GM18517 (cell line): ENCODE measurements at regions not wholly inside any gene's neighbourhood (a gene's known extent, or its start where the extent isn't known, plus 50 kb on each side); places are given as distances from the start of the nearest gene placed in this dataset.
"Not testable (repeated sequence)": the region's sequence is repeated elsewhere in the genome, so short reads cannot be mapped to it uniquely, and the experiment has no call there.

Experiments used
- ATAC-seq: cut with Tn5 transposase; IDR thresholded peaks from one replicate; pipeline ENCODE4 v1.9.1; 2021; ENCODE audit warnings: mild to moderate bottlenecking, moderate library complexity; ENCODE audit not compliant: unreplicated experiment

DNA sequence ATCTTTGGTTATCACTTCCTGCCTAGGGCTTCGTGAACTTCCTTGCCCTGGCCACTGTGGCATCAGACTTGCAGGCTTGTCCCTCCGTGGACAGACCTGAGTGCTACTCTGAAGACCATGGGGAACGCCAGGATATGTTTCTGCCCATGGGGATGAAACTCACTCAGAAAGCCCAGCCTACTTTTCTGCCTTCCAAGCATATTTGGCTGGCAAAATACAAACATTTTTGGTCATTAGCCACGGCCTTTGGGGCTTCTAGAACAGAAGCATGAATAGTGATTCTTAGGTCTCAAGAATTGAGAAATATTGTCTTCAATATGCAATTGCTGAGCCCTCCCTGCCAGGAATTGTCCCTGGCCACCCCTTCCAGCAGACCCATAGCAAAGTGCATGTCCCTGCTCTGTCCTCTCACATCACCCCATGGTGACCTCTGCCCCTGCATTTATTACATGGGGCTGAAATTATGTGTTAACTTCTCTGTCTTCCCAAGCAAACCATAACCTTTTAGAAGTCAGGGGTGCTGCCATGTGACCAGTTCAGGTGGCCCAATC, 152.4 kb downstream of the OSR1 start:
- ATAC-seq, result no peak

DNA sequence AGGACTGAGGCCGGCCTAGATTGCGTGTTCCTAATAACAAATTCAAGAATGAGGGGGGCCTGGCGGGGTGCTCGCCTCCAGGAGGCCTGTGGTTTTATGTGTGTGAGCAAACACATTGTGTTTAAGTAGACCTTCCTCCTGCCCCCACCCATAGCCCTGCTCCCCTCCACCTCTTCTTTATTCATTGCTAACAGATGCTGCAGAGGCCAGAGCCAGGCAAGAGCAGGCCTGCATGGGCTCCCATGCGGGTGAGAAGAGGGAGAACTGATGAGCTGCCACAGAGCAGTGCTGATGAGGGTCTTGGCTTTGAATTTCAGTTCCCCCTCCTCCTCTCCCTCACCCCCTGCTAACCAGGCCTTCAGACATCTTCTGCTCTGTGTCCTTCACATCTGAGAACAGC, 154.6 kb downstream of the OSR1 start:
- no peak for ATAC-seq

DNA sequence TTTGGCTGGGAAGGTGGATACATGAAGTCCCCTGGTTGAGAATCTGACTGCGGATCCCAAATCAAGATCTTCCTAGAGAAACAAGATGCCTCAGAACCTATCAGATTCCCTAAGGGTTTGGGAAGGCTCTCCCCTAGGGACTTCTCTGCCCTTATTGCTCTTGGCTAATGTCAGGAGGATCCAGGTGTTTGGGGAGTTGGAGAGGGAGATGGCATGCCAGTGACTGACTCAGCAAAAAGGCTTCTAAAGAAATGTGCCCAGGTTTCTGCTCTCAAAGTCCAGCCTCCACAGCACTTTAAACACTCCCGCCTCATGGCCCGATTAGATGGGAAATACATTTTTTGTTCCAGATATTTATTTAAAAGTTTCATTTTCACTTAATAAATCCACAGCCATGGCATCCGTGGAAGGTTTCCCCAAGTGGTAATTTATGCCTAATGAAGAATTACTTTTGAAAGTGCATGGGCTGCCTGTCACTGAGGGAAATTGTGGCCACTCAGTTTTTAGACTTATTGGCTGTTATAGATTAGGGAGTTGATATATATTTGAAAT, 156.4 kb downstream of the OSR1 start:
- no peak for ATAC-seq

DNA sequence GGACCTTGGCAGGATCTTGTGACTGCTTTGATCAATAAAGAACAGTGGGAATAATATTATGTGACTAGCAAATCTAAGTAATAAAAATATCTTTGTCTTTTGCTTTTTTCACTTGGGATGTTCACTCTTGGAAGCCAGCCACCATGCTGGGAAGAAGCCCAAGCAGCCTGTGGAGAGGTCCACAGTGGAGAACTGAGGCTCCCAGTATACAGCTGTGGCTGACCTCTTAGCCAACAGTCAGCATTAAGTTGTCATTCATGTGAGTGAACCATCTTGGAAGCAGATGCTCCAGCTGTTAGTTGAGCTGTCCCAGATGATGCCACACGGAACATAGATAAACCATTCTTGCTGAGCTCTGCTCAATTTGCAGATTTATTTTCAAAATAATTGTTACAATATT, 160.0 kb downstream of the OSR1 start:
- ATAC-seq, result no peak

DNA sequence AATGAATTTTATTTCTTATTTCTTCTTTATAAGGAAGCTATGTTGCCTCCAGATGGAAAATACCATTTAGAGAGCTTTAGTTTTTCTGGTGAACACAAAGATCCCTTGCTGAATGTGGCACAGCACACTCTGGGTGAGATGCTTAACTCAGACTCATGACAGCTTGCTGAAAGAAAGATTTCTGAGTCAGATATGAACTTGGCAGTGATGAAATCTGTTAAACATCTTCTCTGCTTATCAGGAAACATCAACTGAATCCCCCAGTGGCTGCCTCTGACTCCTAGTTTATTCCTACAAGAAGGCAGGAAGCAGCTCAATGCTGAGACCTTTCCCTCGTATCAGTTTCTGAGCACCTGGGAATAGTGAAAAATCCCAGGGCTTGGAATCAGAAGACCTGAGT, 162.8 kb downstream of the OSR1 start:
- ATAC-seq, result no peak

DNA sequence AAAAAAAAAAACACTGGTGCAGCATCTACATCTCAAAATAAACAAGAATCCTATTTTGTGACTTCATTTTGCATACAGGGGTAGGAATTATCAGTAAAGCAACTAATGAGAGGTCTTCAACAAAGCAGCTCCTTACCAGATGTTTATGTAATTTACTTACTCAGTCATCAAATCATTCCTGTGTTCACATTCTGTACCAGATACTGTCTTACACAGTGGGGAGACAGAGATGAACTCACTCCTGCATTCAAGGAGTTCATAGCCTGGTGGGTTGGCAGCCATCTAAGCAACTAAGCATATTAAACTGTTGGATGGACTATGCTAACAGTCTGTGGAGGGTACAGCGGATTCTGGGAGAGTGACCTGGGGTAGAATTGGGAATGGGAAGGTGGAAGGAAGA, 169.0 kb downstream of the OSR1 start:
- ATAC-seq, result no peak

DNA sequence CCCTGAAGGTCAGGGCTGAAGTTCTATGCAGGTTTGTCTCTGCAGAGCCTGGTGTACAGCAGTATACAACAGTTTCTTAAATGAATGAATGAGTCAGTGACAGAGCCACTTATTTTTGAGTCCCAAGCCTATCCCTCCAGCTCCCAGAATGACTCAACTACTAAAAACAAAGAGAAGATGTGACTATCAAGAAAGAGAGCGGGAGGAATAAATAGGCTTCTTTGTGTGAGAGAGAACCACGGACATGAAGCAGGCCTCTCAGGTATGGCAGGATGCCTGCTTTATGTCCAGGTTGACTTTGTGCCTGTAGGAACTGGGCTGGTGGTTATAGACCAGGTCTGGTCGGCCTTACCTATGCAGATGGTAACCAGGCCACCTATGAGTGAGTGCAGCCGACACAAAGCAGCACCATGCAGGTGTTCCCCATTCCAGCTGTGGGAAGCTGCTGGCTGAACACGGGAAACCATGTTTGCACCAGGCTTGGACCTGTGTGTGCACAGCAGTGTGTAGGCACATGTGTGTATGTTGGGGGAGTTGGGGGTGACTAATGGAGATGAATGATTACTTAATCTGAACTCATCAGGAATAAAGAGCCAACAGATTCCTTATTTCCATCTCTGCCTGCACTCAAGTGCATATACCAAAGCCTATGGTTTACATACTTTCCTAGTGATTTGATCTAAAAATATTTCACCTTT, 171.0 kb downstream of the OSR1 start:
- ATAC-seq, result no peak

DNA sequence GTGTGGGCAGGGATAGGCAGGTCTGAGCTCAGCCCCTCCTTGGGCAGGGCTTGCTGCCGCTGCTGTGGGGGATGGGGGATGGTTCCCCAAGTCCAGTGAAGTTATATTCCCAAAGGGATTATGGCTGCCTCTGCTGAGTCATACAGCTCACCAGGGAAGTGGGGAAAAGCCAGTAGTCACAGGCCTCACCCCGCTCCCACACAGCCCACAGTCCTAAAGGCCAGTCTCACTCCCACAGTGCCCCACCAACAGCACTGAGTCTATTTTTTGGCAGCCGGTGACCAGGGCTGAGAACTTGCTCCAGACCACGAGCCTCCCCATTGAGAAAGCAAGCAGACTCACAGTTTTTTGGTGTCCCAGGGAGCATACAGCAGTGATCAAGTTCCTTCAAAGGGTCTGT, 173.3 kb downstream of the OSR1 start:
- ATAC-seq, result no peak

DNA sequence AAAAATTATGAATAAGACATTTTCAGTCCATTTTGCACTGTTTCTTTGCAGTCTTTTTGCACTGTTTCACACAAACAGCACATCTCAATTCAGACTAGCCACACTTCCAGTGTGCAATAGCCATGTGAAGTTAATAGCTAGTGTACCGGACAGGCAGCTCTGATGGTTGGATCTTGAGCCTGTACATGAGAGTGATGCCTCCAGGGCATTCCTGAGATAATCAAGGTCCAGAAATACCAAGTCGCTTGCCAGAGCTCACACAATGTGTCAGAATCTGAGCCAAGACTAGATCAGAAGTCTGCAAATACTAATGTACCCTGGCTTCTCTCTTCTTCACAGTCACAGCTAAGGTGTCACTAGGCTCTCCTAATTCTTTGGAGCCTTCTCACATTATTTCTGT, 180.2 kb downstream of the OSR1 start:
- no peak for ATAC-seq

DNA sequence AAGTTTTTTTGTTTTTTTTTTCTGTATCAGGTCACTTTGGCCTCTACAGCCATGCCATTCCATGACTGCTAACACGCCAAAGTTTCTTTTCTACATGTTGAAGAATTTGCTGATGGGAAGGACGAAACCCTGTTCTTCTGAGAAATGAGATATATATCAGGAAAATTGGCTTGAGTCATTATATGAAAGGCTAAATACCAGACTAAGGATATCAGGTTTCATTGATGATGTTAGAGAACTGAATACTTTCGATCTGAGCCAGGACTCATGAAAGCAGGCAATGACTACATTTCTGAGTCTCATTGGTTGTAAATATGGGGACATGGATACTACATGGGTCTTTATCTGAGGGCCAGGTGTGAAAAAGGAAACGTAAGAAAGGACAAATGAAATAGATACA, 181.4 kb downstream of the OSR1 start:
- no peak for ATAC-seq

DNA sequence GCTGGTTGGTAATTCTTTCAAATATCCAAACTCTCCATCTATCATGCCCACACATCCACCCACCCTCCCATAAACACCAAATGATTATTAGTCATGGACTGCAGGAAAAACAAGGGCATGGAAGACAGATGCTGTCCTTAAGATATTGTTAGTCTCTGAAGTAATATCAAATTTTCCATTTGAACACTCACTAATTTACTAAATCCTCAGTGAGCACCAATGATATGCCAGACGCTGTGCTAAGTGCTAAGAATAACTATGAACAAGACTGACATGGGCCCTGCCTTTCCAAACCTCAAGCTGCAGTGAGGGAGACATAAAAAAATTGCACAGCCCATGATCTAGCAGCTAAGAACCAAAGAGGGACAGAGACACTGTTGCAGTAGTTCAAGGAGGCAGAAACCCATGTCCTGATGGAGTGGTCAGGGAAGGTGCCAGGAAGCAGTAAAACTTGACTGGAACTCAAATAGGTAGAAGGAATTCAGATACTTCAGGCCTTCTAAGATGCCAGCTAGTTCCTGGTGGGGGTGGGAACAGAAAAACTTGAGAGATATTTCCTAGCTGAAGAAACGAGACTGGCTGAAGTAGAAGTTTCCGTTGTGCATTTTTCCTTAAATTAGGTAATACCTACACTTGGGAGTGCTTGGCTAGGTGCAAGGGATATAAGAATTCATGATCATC, 182.1 kb downstream of the OSR1 start:
- no peak for ATAC-seq

DNA sequence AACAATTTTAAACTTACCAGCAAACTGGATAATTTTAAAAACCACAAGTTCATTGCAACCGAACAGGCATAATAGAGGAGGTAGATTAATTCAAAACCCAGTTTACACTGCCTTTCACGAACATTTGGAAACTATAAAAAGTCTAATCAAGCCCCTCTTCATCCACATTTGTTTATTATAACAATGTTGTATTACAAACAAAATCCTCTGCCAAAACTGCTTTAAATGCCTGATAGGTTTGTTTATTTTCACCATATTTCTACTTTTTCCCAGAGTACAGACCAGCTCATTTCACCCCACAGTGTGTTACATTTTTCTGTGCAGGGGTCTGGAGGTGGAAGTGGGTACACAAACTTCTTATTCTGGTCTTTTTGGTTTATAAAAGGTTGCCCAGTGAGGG, 184.2 kb downstream of the OSR1 start:
- ATAC-seq, result no peak

DNA sequence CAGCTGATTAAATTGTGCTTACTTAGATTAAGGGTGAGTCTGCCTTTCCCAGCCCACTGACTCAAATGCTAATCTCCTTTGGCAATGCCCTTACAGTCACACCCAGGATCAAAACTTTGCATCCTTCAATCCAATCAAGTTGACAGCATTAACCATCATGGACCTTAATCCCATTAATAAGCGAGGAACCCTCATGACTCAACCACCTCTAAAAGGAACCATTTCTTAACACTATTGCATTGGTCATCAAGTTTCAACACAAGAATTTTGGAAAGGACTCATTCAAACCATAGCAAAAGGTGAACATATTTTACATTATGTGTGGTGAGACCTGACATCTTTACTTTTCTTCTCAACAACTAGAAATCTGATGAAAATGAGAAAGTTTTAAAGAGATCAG, 187.0 kb downstream of the OSR1 start:
- ATAC-seq, result no peak

DNA sequence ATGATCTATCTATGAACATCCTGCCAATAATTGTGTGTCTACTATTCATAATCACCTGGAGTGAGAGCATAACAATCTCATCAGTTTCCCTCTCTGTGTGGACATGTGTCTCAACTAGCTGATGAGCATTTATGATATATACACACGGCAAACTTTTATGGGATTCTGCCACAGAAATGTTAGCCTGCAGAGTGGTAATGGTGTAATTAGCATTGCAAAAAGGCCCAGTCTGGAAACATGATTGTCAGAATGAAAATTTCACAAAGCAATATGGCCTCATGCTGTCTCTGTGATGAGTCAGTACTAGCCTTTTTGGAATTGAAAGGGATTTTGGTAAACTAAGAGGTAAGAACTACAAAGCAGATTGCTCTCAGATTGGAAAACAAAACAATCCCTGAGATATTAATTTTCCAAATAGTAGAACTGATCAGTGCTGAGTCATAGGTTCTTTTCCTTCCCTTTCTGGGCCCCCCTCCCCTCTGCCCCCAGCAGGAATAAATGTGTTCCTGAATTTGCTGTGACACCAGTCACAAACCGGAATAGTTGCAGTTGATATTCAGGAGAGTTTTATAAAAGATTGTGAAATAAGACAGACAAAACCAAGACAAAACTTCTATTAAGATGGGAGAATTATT, 189.2 kb downstream of the OSR1 start:
- ATAC-seq, result no peak

DNA sequence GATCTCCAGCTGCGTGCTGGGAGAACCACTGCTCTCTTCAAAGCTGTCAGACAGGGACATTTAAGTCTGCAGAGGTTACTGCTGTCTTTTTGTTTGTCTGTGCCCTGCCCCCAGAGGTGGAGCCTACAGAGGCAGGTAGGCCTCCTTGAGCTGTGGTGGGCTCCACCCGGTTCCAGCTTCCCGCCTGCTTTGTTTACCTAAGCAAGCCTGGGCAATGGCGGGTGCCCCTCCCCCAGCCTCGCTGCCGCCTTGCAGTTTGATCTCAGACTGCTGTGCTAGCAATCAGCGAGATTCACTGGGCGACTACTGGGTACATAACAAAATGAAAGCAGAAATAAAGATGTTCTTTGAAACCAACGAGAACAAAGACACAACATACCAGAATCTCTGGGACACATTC, 194.3 kb downstream of the OSR1 start:
- ATAC-seq, result not testable (repeated sequence)

DNA sequence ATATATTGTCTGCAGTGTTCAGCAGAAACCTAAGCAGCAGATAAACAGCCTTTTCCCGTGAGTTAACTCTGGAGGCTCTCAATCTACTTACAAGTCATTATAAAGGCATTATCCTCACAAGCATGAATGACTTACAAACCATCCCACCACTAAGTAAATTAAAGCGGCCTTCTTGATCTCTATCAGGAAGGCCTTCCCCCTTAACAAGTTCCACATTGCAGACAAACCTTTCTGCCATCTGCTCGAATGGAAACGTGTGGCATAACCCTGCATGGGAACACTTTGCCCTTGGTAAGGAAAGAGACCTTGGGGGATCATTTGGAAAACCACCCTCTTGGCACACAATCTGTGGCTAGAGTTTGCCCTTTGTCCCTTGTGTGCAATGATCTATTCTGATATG, 199.5 kb downstream of the OSR1 start:
- ATAC-seq, result no peak

DNA sequence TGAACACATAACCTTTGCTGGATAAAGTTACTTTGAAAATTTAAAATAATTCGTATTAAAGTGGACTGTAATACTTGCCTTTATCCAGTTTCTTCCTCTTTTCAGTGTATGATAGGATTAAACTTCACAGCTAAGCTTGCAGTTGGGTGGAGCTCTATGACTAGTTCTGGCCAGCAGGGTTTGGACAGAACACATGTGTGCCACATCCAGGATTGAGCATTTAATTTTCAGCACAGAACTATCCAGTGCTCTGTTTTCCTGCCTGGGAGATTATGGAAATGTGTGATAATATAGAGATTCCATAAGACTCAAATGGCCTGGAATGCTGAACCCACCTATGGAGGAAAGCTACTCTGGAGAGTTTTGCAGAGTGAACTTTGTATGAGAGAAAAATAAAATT, 200.2 kb downstream of the OSR1 start:
- ATAC-seq, result no peak

DNA sequence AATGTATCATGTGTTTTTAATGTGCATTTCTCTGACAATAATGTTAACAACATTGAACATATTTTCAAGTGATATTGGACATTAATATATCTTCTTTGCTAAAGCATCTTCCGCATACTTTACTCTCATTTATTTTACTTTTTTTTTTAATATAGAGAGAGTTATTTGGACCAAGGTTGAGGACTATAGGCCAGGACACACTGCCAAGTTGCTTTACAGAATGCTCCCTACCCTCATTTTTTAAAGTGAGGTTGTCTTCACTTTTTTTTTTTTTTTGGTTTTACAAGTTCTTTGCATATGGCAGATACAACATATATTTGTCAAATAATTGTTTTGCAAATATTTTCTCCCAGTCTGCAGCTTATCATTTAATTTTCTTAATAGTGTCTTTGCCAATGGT, 201.8 kb downstream of the OSR1 start:
- no peak for ATAC-seq

DNA sequence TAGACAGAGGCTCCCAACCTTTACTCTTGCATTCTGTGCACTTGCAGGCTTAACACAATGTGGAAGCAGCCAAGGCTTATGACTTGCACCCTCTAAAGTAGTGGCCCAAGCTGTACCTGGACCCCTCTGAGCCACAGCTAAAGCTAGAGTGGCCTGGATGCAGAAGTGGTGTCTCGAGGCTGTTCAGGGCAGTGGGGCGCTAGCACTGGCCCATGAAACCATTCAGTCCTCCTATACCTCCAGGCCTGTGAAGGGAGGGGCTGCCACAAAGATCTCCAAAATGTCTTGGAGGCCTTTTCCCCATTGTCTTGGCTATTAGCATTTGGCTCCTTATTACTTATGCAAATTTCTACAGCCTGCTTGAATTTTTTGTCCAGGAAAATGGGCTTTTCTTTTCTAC, 207.7 kb downstream of the OSR1 start:
- no peak for ATAC-seq

DNA sequence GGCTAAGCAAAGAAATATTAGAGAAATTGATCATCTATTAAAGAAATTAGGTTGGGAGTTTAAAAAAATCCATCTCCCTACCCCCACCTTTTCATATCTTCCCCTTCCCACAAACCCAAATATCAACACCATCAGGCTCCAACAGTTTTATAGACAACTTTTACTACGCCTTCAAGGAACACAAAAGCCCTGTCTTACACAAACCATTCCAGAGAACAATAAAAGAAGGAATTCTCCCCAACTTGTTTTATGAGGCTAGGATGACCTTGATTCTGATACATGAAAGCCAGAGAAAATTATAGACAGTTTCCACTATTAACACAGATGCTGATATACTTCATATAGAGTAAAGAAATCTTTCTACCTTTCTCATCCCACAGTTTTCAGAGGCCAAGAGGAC, 211.6 kb downstream of the OSR1 start:
- no peak for ATAC-seq

DNA sequence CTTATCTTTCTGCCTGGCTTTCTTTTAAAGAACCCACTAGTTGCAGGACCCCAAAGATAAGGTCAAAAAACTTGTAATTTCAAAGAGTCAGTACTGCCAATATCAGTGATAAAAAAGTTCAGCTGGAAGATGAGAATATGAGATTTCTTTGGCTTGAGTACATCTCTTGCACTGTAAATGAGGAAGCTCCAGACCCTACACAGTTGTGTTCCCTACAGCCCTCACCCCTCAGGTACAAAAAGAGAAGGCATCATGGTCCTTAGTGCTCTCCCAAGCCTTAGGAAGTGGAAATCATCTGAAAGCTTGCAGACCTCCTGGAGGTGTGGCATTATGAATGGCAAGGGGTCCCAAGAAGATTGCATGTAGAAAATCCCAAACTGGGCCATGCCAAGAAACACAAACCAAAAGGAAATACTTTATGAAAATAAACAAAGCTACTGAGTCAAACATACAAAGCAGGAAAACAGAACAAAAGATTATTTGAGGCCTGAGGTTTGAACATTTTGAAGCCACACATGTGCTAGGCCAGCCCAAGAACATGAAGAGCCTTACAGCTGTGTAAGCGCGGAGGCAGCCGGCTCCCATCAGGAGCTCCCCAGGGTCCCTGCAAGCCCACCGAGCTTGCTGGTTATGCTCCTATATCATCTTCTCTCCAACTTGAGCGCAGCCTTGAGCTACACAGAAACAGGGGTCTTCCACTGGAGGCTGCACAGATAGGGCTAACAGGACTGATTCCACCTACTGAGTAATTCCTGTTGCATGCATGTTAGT, 217.0 kb downstream of the OSR1 start:
- ATAC-seq, result no peak
